Astrocyte (in vitro differentiated cells and primary cell): ENCODE measurements at regions not wholly inside any gene's neighbourhood (a gene's known extent, or its start where the extent isn't known, plus 50 kb on each side); places are given as distances from the start of the nearest gene placed in this dataset.
"Not testable (repeated sequence)": the region's sequence is repeated elsewhere in the genome, so short reads cannot be mapped to it uniquely, and the experiment has no call there.

Source experiments
- DNase-seq: peaks from one replicate; pipeline ENCODE4 v3.0.0-alpha.2; 2010; ENCODE audit warnings: low read depth
- FAIRE-seq: peaks from 2 replicates; lab custom pipeline; 2011; peaks lifted over from hg19 to GRCh38; lab: Jason Lieb, UNC
- H2AFZ ChIP-seq: 2 replicates; pipeline ENCODE4 v1.6.0; 2012; ENCODE audit warnings: low read depth, low read length, inconsistent platforms
- H3K27ac ChIP-seq: 2 replicates; pipeline ENCODE4 v1.5.1; 2011; ENCODE audit warnings: low read depth, low read length, inconsistent platforms
- H3K27me3 ChIP-seq: 2 replicates; pipeline ENCODE4 v1.6.0; 2011; ENCODE audit warnings: low read length, inconsistent platforms; ENCODE audit not compliant: insufficient read depth
- H3K36me3 ChIP-seq: 2 replicates; pipeline ENCODE4 v1.5.1; 2011; ENCODE audit warnings: low read length, inconsistent platforms; ENCODE audit not compliant: insufficient read depth
- H3K4me1 ChIP-seq: 2 replicates; pipeline ENCODE4 v1.5.1; 2011; ENCODE audit warnings: low read length, inconsistent platforms; ENCODE audit not compliant: insufficient read depth
- H3K4me2 ChIP-seq: 2 replicates; pipeline ENCODE4 v1.6.0; 2012; ENCODE audit warnings: low read length, inconsistent platforms
- H3K4me3 ChIP-seq: 2 replicates; pipeline ENCODE4 v1.5.1; 2011; ENCODE audit warnings: low read depth, mild to moderate bottlenecking, low read length, inconsistent platforms; ENCODE audit not compliant: insufficient read depth
- H3K79me2 ChIP-seq: 2 replicates; pipeline ENCODE4 v1.6.0; 2012; ENCODE audit warnings: mild to moderate bottlenecking, low read length, inconsistent platforms; ENCODE audit not compliant: insufficient read depth
- H3K9ac ChIP-seq: 2 replicates; pipeline ENCODE4 v1.6.0; 2012; ENCODE audit warnings: mild to moderate bottlenecking, low read length, inconsistent platforms
- H3K9me3 ChIP-seq: 2 replicates; pipeline ENCODE4 v1.5.1; 2012; ENCODE audit warnings: low read depth, mild to moderate bottlenecking, low read length, inconsistent platforms; ENCODE audit not compliant: insufficient read depth
- H4K20me1 ChIP-seq: 2 replicates; pipeline ENCODE4 v1.6.0; 2012; ENCODE audit warnings: low read length, inconsistent platforms; ENCODE audit not compliant: insufficient read depth
- H3K27ac Mint-ChIP-seq: one replicate; pipeline ENCODE4 v1.8.0; 2021; ENCODE audit warnings: mild to moderate bottlenecking, mixed read lengths; ENCODE audit not compliant: unreplicated experiment
- H3K27me3 Mint-ChIP-seq: one replicate; pipeline ENCODE4 v1.8.0; 2021; ENCODE audit warnings: low read depth, mixed read lengths; ENCODE audit not compliant: unreplicated experiment
- H3K36me3 Mint-ChIP-seq: one replicate; pipeline ENCODE4 v1.8.0; 2021; ENCODE audit warnings: low read depth, mixed read lengths; ENCODE audit not compliant: unreplicated experiment
- H3K4me1 Mint-ChIP-seq: one replicate; pipeline ENCODE4 v1.8.0; 2021; ENCODE audit warnings: low read depth, mixed read lengths; ENCODE audit not compliant: unreplicated experiment
- H3K4me3 Mint-ChIP-seq: one replicate; pipeline ENCODE4 v1.8.0; 2021; ENCODE audit warnings: mild to moderate bottlenecking, moderate library complexity, mixed read lengths; ENCODE audit not compliant: unreplicated experiment
- H3K9me3 Mint-ChIP-seq: one replicate; pipeline ENCODE4 v1.8.0; 2021; ENCODE audit warnings: mild to moderate bottlenecking, mixed read lengths; ENCODE audit not compliant: unreplicated experiment

DNA sequence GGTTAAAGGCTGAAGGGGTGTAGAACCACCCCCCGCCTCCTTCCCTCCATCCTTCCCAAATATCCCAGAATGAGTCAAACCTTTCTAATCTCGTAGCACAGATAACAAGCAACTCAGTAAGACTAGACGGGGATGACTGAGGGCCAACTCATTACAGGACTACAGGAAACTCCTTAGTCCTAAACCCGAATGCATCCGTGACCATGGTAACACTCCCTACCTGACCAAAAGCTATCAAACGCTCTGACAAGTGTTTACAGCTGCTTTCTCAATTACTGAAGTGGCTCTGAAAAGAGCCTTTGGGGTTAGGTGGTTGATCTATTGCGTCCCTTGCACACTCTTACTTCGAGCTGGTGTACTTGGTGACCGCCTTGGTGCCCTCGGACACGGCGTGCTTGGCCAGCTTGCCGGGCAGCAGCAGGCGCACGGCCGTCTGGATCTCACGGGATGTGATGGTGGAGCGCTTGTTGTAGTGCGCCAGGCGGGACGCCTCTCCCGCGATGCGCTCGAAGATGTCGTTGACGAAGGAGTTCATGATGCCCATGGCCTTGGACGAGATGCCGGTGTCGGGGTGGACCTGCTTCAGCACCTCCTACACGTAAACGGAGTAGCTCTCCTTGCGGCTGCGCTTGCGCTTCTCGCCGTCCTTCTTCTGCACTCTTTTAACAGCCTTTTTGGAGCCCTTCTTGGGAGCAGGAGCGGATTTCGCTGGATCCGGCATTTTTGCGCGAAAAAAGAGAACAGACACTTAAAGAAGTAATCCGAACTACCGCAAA lies 67.4 kb downstream of the FAM72B start:
- not testable (repeated sequence) for H3K4me1 Mint-ChIP-seq, H2AFZ ChIP-seq, H3K4me3 Mint-ChIP-seq, H3K36me3 Mint-ChIP-seq, H3K27me3 ChIP-seq, H3K9me3 Mint-ChIP-seq, FAIRE-seq, H3K79me2 ChIP-seq, H3K4me1 ChIP-seq, H3K27ac ChIP-seq, H4K20me1 ChIP-seq, H3K36me3 ChIP-seq, H3K9me3 ChIP-seq, H3K27ac Mint-ChIP-seq, H3K27me3 Mint-ChIP-seq
- Histone ChIP-seq H3K4me2 (peak overlapping the region; percentile 77), H3K9ac (peak overlapping the region; percentile 48), H3K4me3 (peak overlapping the region; percentile 44)
- DNase-seq, result peak; percentile 0

DNA sequence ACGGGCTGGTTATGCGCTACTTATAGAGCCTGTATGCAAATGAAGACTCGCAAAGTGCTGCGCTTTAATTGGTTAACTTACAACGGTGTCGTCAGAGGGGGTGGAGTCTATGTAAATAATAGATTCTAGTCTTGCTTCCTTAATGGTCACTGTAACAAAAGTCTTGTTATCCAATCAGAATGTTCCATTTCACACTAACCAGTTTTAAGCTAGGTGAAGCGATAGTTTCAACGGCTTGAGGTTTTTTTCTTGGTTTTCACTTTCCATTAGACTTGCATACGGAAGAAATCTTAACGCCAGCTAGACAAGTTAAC lies 66.9 kb downstream of the FAM72B start:
- not testable (repeated sequence) for H3K4me1 ChIP-seq, H3K27ac Mint-ChIP-seq, H3K27ac ChIP-seq, H3K79me2 ChIP-seq, H3K9ac ChIP-seq, H3K9me3 Mint-ChIP-seq, H3K36me3 Mint-ChIP-seq, H3K9me3 ChIP-seq, H3K27me3 ChIP-seq, H3K36me3 ChIP-seq, H3K4me3 Mint-ChIP-seq, H2AFZ ChIP-seq, H3K4me1 Mint-ChIP-seq, H4K20me1 ChIP-seq, DNase-seq, FAIRE-seq, H3K27me3 Mint-ChIP-seq
- H3K4me2 ChIP-seq, result peak overlapping the region; percentile 77
- H3K4me3 ChIP-seq, result peak overlapping the region; percentile 44

GRCh38 chr1:121117622-121118479 lies 66.3 kb downstream of the FAM72B start:
- H3K27ac ChIP-seq, result peak overlapping the region; percentile 38
- peak overlapping the region; percentile 54 for H3K4me3 ChIP-seq
- DNase-seq, result peak; percentile 25
- H3K79me2 ChIP-seq, H3K27ac Mint-ChIP-seq, FAIRE-seq, H3K36me3 ChIP-seq, H3K27me3 ChIP-seq, H3K27me3 Mint-ChIP-seq, H3K4me1 Mint-ChIP-seq, H3K4me3 Mint-ChIP-seq, H3K36me3 Mint-ChIP-seq, H4K20me1 ChIP-seq, H3K9me3 ChIP-seq, H3K4me1 ChIP-seq, H3K9me3 Mint-ChIP-seq: not testable (repeated sequence)
- H3K9ac ChIP-seq, result peak overlapping the region; percentile 66
- H2AFZ ChIP-seq, result peak overlapping the region; percentile 66
- H3K4me2 ChIP-seq, result peak overlapping the region; percentile 79
